ENCODE measurements at regions not wholly inside any gene's neighbourhood (a gene's known extent, or its start where the extent isn't known, plus 50 kb on each side); places are given as distances from the start of the nearest gene placed in this dataset.

DNA sequence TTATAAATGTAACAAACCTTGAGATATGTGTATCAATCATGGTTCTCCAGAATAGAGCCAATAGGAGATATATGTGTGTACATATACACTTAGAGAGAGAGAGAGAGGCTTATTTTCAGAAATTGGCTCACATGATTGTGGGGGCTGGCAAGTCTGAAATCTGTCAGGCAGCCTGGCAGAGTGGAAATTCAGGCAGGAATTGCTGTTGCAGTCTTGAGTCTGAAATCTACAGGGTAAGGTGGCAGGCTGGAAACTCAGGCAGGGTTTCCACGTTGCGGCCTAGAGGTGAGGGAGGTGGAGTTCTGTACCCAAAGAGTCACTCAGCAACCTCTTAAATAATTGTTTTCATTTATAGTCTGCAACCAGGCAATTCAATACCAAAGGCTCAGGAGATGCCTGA, 218.4 kb downstream of the B3GLCT start:
- TF ChIP-seq SMC3 (conservative IDR thresholded peaks at IDR 0.05; ENCODE audit: insufficient read depth, low read depth, low read length): no peak
- TF ChIP-seq ZNF76 (CRISPR knock-in tag; IDR thresholded peaks at IDR 0.05; ENCODE audit: borderline replicate concordance): no peak
- TF ChIP-seq LCOR (CRISPR knock-in tag; IDR thresholded peaks at IDR 0.05): no peak
- TF ChIP-seq ZNF263 (CRISPR knock-in tag; IDR thresholded peaks at IDR 0.05; ENCODE audit: borderline replicate concordance): no peak
- TF ChIP-seq, protein P1, sequence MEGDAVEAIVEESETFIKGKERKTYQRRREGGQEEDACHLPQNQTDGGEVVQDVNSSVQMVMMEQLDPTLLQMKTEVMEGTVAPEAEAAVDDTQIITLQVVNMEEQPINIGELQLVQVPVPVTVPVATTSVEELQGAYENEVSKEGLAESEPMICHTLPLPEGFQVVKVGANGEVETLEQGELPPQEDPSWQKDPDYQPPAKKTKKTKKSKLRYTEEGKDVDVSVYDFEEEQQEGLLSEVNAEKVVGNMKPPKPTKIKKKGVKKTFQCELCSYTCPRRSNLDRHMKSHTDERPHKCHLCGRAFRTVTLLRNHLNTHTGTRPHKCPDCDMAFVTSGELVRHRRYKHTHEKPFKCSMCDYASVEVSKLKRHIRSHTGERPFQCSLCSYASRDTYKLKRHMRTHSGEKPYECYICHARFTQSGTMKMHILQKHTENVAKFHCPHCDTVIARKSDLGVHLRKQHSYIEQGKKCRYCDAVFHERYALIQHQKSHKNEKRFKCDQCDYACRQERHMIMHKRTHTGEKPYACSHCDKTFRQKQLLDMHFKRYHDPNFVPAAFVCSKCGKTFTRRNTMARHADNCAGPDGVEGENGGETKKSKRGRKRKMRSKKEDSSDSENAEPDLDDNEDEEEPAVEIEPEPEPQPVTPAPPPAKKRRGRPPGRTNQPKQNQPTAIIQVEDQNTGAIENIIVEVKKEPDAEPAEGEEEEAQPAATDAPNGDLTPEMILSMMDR (IDR thresholded peaks at IDR 0.05 in 2 of 3, conservative IDR thresholded peaks at IDR 0.05 in 1 of 3; ENCODE audit: insufficient read depth in 2 of 3, low read depth in 1 of 3, low read length in 3 of 3): no peak

Data from K562 (cell line).